Endothelial cell of umbilical vein (primary cell): ENCODE measurements at regions not wholly inside any gene's neighbourhood (a gene's known extent, or its start where the extent isn't known, plus 50 kb on each side); places are given as distances from the start of the nearest gene placed in this dataset.
A peak's percentile ranks its signal among the peaks of the same experiment; 100 is the strongest.

ENCODE experiments used
- BruUV-seq: library from RNA; stranded (reverse); fragments of 400-500 nt; replicated peaks from 2 replicates; lab custom pipeline; 2021; lab: Mats Ljungman, UMichigan
- CTCF ChIA-PET: fragments of 300-600, 350-600 bp; sonication (Branson Sonifier 250); formaldehyde crosslinking; loops from one replicate; lab custom pipeline; 2021; ENCODE audit warnings: antibody characterized with exemption, inconsistent platforms; lab: Charles Lee
- POLR2A ChIA-PET: fragments of 300-600, 350-600 bp; sonication (Branson Sonifier 250); formaldehyde crosslinking; loops from one replicate; lab custom pipeline; 2021; ENCODE audit warnings: antibody characterized with exemption, inconsistent platforms; lab: Charles Lee
- DNase-seq: peaks from one replicate; pipeline ENCODE4 v3.0.0-alpha.2; 2011; ENCODE audit warnings: low read depth, low spot score
- FAIRE-seq: peaks from 2 replicates; lab custom pipeline; 2011; peaks lifted over from hg19 to GRCh38; lab: Jason Lieb, UNC
- H2AFZ ChIP-seq: 2 replicates; pipeline ENCODE4 v1.6.0; 2012; ENCODE audit warnings: low read depth, low read length, control low read depth, inconsistent platforms
- H3K27ac ChIP-seq: 2 replicates; pipeline ENCODE4 v1.5.1; 2011; ENCODE audit warnings: low read depth, mild to moderate bottlenecking, control low read depth, low read length, moderate library complexity; ENCODE audit not compliant: insufficient read depth
- H3K27me3 ChIP-seq, 2 experiments: 2 replicates each; pipeline versions ENCODE4 v1.6.0 to v1.6.1; 2011; ENCODE audit warnings: low read length in 2 of 2, mixed read lengths in 1 of 2; ENCODE audit not compliant: control insufficient read depth in 2 of 2, insufficient read depth in 2 of 2
- H3K36me3 ChIP-seq, 2 experiments: 2 replicates in 1 of 2; 3 replicates in 1 of 2; pipeline ENCODE4 v1.5.1; 2011; ENCODE audit warnings: low read length in 2 of 2, mild to moderate bottlenecking in 1 of 2, moderate library complexity in 1 of 2; ENCODE audit not compliant: control insufficient read depth in 2 of 2, insufficient read depth in 2 of 2; ENCODE audit errors: extremely low read depth in 1 of 2
- H3K4me1 ChIP-seq: 3 replicates; pipeline ENCODE4 v1.5.1; 2011; ENCODE audit warnings: mild to moderate bottlenecking, low read length; ENCODE audit not compliant: control insufficient read depth, insufficient read depth; ENCODE audit errors: extremely low read depth
- H3K4me2 ChIP-seq: 2 replicates; pipeline ENCODE4 v1.6.1; 2011; ENCODE audit warnings: low read length, control low read depth, mixed read lengths; ENCODE audit not compliant: insufficient read depth
- H3K4me3 ChIP-seq, 3 experiments: fragments of 200-600 bp in 1 of 3; sonication (generic), shearing (Covaris generic) in 1 of 3; replicated peaks in 1 of 3; 2 replicates each; pipeline ENCODE4 v1.5.1; 2011 to 2016; ENCODE audit warnings: control low read depth in 3 of 3, low read length in 3 of 3, mild to moderate bottlenecking in 2 of 3, inconsistent platforms in 1 of 3, low read depth in 1 of 3, moderate library complexity in 1 of 3; ENCODE audit not compliant: insufficient read depth in 1 of 3
- H3K79me2 ChIP-seq: 2 replicates; pipeline ENCODE4 v1.6.0; 2012; ENCODE audit warnings: low read length, inconsistent platforms; ENCODE audit not compliant: control insufficient read depth, insufficient read depth
- H3K9ac ChIP-seq: replicated peaks from 2 replicates; pipeline ENCODE3; 2011; ENCODE audit warnings: low read length, control low read depth; ENCODE audit not compliant: insufficient read depth; ENCODE audit errors: extremely low read depth
- H3K9me1 ChIP-seq: replicated peaks from 3 replicates; pipeline ENCODE4 v1.6.0; 2011; ENCODE audit warnings: mild to moderate bottlenecking, low read length; ENCODE audit not compliant: control insufficient read depth, insufficient read depth; ENCODE audit errors: extremely low read depth
- H3K9me3 ChIP-seq: replicated peaks from 2 replicates; pipeline ENCODE4 v1.5.1; 2012; ENCODE audit warnings: low read length, inconsistent platforms; ENCODE audit not compliant: control insufficient read depth, insufficient read depth
- H4K20me1 ChIP-seq: replicated peaks from 2 replicates; pipeline ENCODE3; 2011; ENCODE audit warnings: mild to moderate bottlenecking, low read length; ENCODE audit not compliant: control insufficient read depth, insufficient read depth; ENCODE audit errors: extremely low read depth
- CTCF ChIP-seq, 2 donors: IDR thresholded peaks; 1 replicate in 1 of 2; 2 replicates in 1 of 2; pipeline ENCODE4 v1.5.1; 2011; ENCODE audit warnings: low read length in 2 of 2, mild to moderate bottlenecking in 2 of 2, moderate library complexity in 2 of 2, control low read depth in 1 of 2, inconsistent platforms in 1 of 2, low read depth in 1 of 2; ENCODE audit not compliant: insufficient read depth in 1 of 2; ENCODE audit errors: extremely low read depth in 1 of 2
- EZH2 ChIP-seq: IDR thresholded peaks from 2 replicates; pipeline ENCODE4 v1.6.1; 2012; ENCODE audit warnings: borderline replicate concordance, low read depth, mild to moderate bottlenecking, moderate library complexity, low read length, inconsistent platforms; ENCODE audit not compliant: severe bottlenecking
- FOS ChIP-seq: IDR thresholded peaks from 2 replicates; pipeline ENCODE4 v1.6.1; 2011; ENCODE audit warnings: mild to moderate bottlenecking, low read length, moderate library complexity, borderline replicate concordance; ENCODE audit not compliant: insufficient read depth
- GATA2 ChIP-seq: IDR thresholded peaks from 2 replicates; pipeline ENCODE4 v1.7.0; 2011; ENCODE audit warnings: low read depth, mild to moderate bottlenecking, moderate library complexity, mixed read lengths, low read length; ENCODE audit not compliant: insufficient read length, insufficient read depth
- JUN ChIP-seq: IDR thresholded peaks from 2 replicates; pipeline ENCODE4 v1.6.1; 2011; ENCODE audit warnings: borderline replicate concordance, low read depth; ENCODE audit not compliant: insufficient read length, insufficient read depth
- POLR2A ChIP-seq: IDR thresholded peaks from 2 replicates; pipeline ENCODE4 v1.6.1; 2012; ENCODE audit warnings: low read depth, mild to moderate bottlenecking, control low read depth, low read length
- dilution Hi-C: fragments of 300-500 bp; cut with MboI; formaldehyde crosslinking; loops from one replicate; pipeline ENCODE4 v1.15.0; 2019; ENCODE audit warnings: low sequenced_read_pairs; ENCODE audit not compliant: extremely low pct_ligation_motif_present
- intact Hi-C: fragments of 100-400 bp; cut with micrococcal nuclease; formaldehyde crosslinking; loops from one replicate; pipeline ENCODE4 v1.10.0; 2022
- TF ChIP-seq, protein P1 (sequence below): IDR thresholded peaks from 2 replicates; pipeline ENCODE4 v1.6.1; 2011; ENCODE audit not compliant: insufficient read depth, insufficient read length

DNA sequence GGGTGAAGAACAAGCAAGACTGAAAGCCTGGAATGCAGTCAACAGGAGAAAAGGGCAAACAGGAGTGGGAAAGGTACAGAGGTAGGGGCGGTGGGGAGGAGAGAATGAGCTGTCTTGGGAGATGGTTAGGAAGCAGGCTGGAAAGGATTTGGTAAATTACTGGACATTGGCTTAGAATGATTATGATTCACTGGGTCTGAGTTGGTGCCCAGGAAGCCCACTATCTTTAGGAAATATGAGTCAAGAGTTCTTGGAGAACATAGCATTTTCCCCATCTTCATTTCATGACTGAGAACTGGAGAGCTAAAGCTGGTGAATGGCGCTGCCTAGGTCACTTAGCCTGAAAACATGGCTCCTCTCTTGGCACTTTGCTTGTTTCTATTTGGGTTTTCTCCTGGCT, 74.7 kb upstream of the C3orf80 start:
- dilution Hi-C loops: no loop called here

More for the DNA sequence above, 74.7 kb upstream of the C3orf80 start:
- DNase-seq: peak; percentile 56
- ChIA-PET CTCF (interaction anchor here (0.9 to 2.4 kb wide), 4 partner anchors 12 to 118 kb away, joined by 3 to 13 read pairs (median 8); no protein-coding TSS in a partner anchor), POLR2A (no interaction called here)
- Histone ChIP-seq H2AFZ (peak overlapping the region; percentile 25), H3K27ac (peak overlapping the region; percentile 1), H3K36me3 (no peaks in the 10 kb centered on the region), H3K9me3 (no peaks in the 10 kb centered on the region), H3K9ac (no peak overlapping the region), H3K27me3 (no peaks in the 10 kb centered on the region), H3K9me1 (no peaks in the 10 kb centered on the region), H3K4me2 (peak overlapping the region; percentile 19), H4K20me1 (no peaks in the 10 kb centered on the region), H3K79me2 (no peaks in the 10 kb centered on the region), H3K4me1 (peaks cover 12% of the 10 kb centered on the region), H3K4me3 (no peak overlapping the region)
- BruUV-seq: no TSS peak
- FAIRE-seq: peak; percentile 78
- intact Hi-C loops: no loop called here
- no peak for TF ChIP-seq POLR2A
- TF ChIP-seq CTCF (IDR thresholded peaks at IDR 0.05; ENCODE audit: extremely low read depth in 1 of 2, insufficient read depth in 1 of 2, low read depth in 1 of 2, low read length in 2 of 2): no peak
- TF ChIP-seq, protein P1, sequence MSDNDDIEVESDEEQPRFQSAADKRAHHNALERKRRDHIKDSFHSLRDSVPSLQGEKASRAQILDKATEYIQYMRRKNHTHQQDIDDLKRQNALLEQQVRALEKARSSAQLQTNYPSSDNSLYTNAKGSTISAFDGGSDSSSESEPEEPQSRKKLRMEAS: no peak
- peak; percentile 77 for TF ChIP-seq FOS
- no peak for TF ChIP-seq EZH2
- peak; percentile 55 for TF ChIP-seq GATA2
- TF ChIP-seq JUN: no peak
